HEK293T (cell line): ENCODE measurements at regions not wholly inside any gene's neighbourhood (a gene's known extent, or its start where the extent isn't known, plus 50 kb on each side); places are given as distances from the start of the nearest gene placed in this dataset.

ENCODE experiments used
- BHLHE40 ChIP-seq: fragments of 450-650 bp; IDR thresholded peaks from 2 replicates; pipeline ENCODE4 v1.6.1; 2016; ENCODE audit warnings: mild to moderate bottlenecking, moderate library complexity, borderline replicate concordance
- ELF4 ChIP-seq: fragments of 450-650 bp; IDR thresholded peaks from 2 replicates; pipeline ENCODE4 v1.6.1; 2017; ENCODE audit warnings: antibody characterized with exemption
- FOXA1 ChIP-seq: fragments of 450-650 bp; IDR thresholded peaks from 2 replicates; pipeline ENCODE4 v1.6.1; 2016; ENCODE audit warnings: mild to moderate bottlenecking
- HDGF ChIP-seq: fragments of 450-650 bp; IDR thresholded peaks from 2 replicates; pipeline ENCODE4 v1.6.1; 2017; ENCODE audit warnings: antibody characterized with exemption, borderline replicate concordance
- NFRKB ChIP-seq: fragments of 450-650 bp; IDR thresholded peaks from 2 replicates; pipeline ENCODE4 v1.6.1; 2016; ENCODE audit warnings: mild to moderate bottlenecking, moderate library complexity
- PKNOX1 ChIP-seq: fragments of 450-650 bp; IDR thresholded peaks from 2 replicates; pipeline ENCODE4 v1.6.1; 2016
- SP1 ChIP-seq: fragments of 450-650 bp; IDR thresholded peaks from 2 replicates; pipeline ENCODE4 v1.6.1; 2017
- ZNF384 ChIP-seq: fragments of 450-650 bp; IDR thresholded peaks from 2 replicates; pipeline ENCODE4 v1.6.1; 2016

- TF ChIP-seq NFRKB (no peak), PKNOX1 (no peak), ELF4 (no peak), ZNF384 (no peak), HDGF (no peak), SP1 (no peak), BHLHE40 (no peak), FOXA1 (no peak)
Observed at GRCh38 chr15:29880341-29880740, 58.1 kb upstream of the TJP1 start.
